ENCODE measurements at regions not wholly inside any gene's neighbourhood (a gene's known extent, or its start where the extent isn't known, plus 50 kb on each side); places are given as distances from the start of the nearest gene placed in this dataset.

- WGBS, 2 experiments (ENCODE audit: low coverage in 1 of 2, low lambda C conversion rate in 2 of 2, missing lambda C conversion rate in 2 of 2), result 19 to 21% methylated on average over 10 of the region's 10 CpGs
- Histone ChIP-seq H3K9me3 (ENCODE audit: low read depth) (no peaks in the 10 kb centered on the region), H2AFZ (peak overlapping the region; percentile 81), H3K4me1 (ENCODE audit: insufficient read depth) (peaks cover 11% of the 10 kb centered on the region), H3K27ac (no peak overlapping the region), H3K9ac (no peak overlapping the region), H4K20me1 (ENCODE audit: insufficient read depth) (no peaks in the 10 kb centered on the region), H3F3A (ENCODE audit: insufficient read depth) (no peaks in the 10 kb centered on the region), H3K27me3 (replicated peaks; ENCODE audit: insufficient read depth) (no peaks in the 10 kb centered on the region), H3K9me2 (ENCODE audit: insufficient read depth) (no peaks in the 10 kb centered on the region), H3K79me2 (ENCODE audit: insufficient read depth) (no peaks in the 10 kb centered on the region), H3K36me3 (ENCODE audit: low read depth) (no peaks in the 10 kb centered on the region), H3K4me3 (peak overlapping the region; percentile 31), H3K4me2 (ENCODE audit: unreplicated experiment) (peak overlapping the region; percentile 57)
- in situ Hi-C loops (cut with MboI), result no loop called here
- peak; percentile 13 for DNase-seq
- TF ChIP-seq EZH2phosphoT487 (IDR thresholded peaks at IDR 0.05; ENCODE audit: insufficient read depth, low read depth) (no peak), EZH2 (IDR thresholded peaks at IDR 0.05; ENCODE audit: insufficient read depth, poor library complexity, severe bottlenecking) (no peak)
These were observed 315.2 kb downstream of the BLID start for GRCh38 chr11:121800731-121801393.

- Histone ChIP-seq H2AFZ (peak overlapping the region; percentile 81; the same call in 1 of the 2 replicates), H3K79me2 (ENCODE audit: insufficient read depth) (no peaks in the 10 kb centered on the region), H3K9me2 (ENCODE audit: insufficient read depth) (no peaks in the 10 kb centered on the region), H3K9me3 (ENCODE audit: low read depth) (no peaks in the 10 kb centered on the region), H3K27me3 (replicated peaks; ENCODE audit: insufficient read depth) (no peaks in the 10 kb centered on the region), H3K4me2 (ENCODE audit: unreplicated experiment) (no peak overlapping the region), H3K9ac (no peak overlapping the region), H3K27ac (no peak overlapping the region), H3F3A (ENCODE audit: insufficient read depth) (no peaks in the 10 kb centered on the region), H3K4me1 (ENCODE audit: insufficient read depth) (peaks cover 11% of the 10 kb centered on the region), H4K20me1 (ENCODE audit: insufficient read depth) (no peaks in the 10 kb centered on the region), H3K36me3 (ENCODE audit: low read depth) (no peaks in the 10 kb centered on the region), H3K4me3 (no peak overlapping the region)
- no peak for DNase-seq
- in situ Hi-C loops (cut with MboI), result no loop called here
- no peak for TF ChIP-seq EZH2phosphoT487 (IDR thresholded peaks at IDR 0.05; ENCODE audit: insufficient read depth, low read depth)
- TF ChIP-seq EZH2 (IDR thresholded peaks at IDR 0.05; ENCODE audit: insufficient read depth, poor library complexity, severe bottlenecking), result no peak
These were observed 315.8 kb downstream of the BLID start for GRCh38 chr11:121800240-121800639.

- no peaks in the 10 kb centered on the region for H3K79me2 ChIP-seq (ENCODE audit: insufficient read depth)
- H3K9ac ChIP-seq, result no peak overlapping the region
- no peak overlapping the region for H3K4me3 ChIP-seq
- 76 to 81% methylated on average over 3 of the region's 3 CpGs for WGBS, 2 experiments (ENCODE audit: low coverage in 1 of 2, low lambda C conversion rate in 2 of 2, missing lambda C conversion rate in 2 of 2)
- H2AFZ ChIP-seq, result no peak overlapping the region
- H3K27me3 ChIP-seq (replicated peaks; ENCODE audit: insufficient read depth), result no peaks in the 10 kb centered on the region
- H3K4me1 ChIP-seq (ENCODE audit: insufficient read depth), result peaks cover 11% of the 10 kb centered on the region
- H3K27ac ChIP-seq, result no peak overlapping the region
- no peak for TF ChIP-seq EZH2 (IDR thresholded peaks at IDR 0.05; ENCODE audit: insufficient read depth, poor library complexity, severe bottlenecking)
- no peak for TF ChIP-seq EZH2phosphoT487 (IDR thresholded peaks at IDR 0.05; ENCODE audit: insufficient read depth, low read depth)
- H3K36me3 ChIP-seq (ENCODE audit: low read depth), result no peaks in the 10 kb centered on the region
- H3K9me2 ChIP-seq (ENCODE audit: insufficient read depth), result no peaks in the 10 kb centered on the region
- no peaks in the 10 kb centered on the region for H4K20me1 ChIP-seq (ENCODE audit: insufficient read depth)
- no peak for DNase-seq
- no peaks in the 10 kb centered on the region for H3F3A ChIP-seq (ENCODE audit: insufficient read depth)
- no peak overlapping the region for H3K4me2 ChIP-seq (ENCODE audit: unreplicated experiment)
- no peaks in the 10 kb centered on the region for H3K9me3 ChIP-seq (ENCODE audit: low read depth)
- in situ Hi-C loops (cut with MboI), result no loop called here
These were observed 318.5 kb downstream of the BLID start for GRCh38 chr11:121797496-121797895.

GRCh38 chr11:121795174-121795573 lies 320.8 kb downstream of the BLID start:
- WGBS, 2 experiments (ENCODE audit: low coverage in 1 of 2, low lambda C conversion rate in 2 of 2, missing lambda C conversion rate in 2 of 2), result 66 to 71% methylated on average over 6 to 7 of the region's 7 CpGs
- no peak overlapping the region for H3K9ac ChIP-seq

More at GRCh38 chr11:121795174-121795573, 320.8 kb downstream of the BLID start:
- no peaks in the 10 kb centered on the region for H3K36me3 ChIP-seq (ENCODE audit: low read depth)
- no peaks in the 10 kb centered on the region for H3F3A ChIP-seq (ENCODE audit: insufficient read depth)
- no peaks in the 10 kb centered on the region for H4K20me1 ChIP-seq (ENCODE audit: insufficient read depth)
- H3K4me1 ChIP-seq (ENCODE audit: insufficient read depth), result no peaks in the 10 kb centered on the region
- in situ Hi-C loops (cut with MboI), result no loop called here
- no peaks in the 10 kb centered on the region for H3K9me3 ChIP-seq (ENCODE audit: low read depth)
- no peak for DNase-seq
- no peak for TF ChIP-seq EZH2phosphoT487 (IDR thresholded peaks at IDR 0.05; ENCODE audit: insufficient read depth, low read depth)
- TF ChIP-seq EZH2 (IDR thresholded peaks at IDR 0.05; ENCODE audit: insufficient read depth, poor library complexity, severe bottlenecking), result no peak
- H3K27me3 ChIP-seq (replicated peaks; ENCODE audit: insufficient read depth), result no peaks in the 10 kb centered on the region
- no peak overlapping the region for H3K27ac ChIP-seq
- H2AFZ ChIP-seq, result no peak overlapping the region
- H3K4me2 ChIP-seq (ENCODE audit: unreplicated experiment), result no peak overlapping the region
- H3K9me2 ChIP-seq (ENCODE audit: insufficient read depth), result 0 out of 2 replicates have a peak, but pooled peaks cover 3% of the 10 kb centered on the region
- H3K79me2 ChIP-seq (ENCODE audit: insufficient read depth), result no peaks in the 10 kb centered on the region
- no peak overlapping the region for H3K4me3 ChIP-seq

Measured in GM23248 (cell line).